IMR-90 (cell line): ENCODE measurements at regions not wholly inside any gene's neighbourhood (a gene's known extent, or its start where the extent isn't known, plus 50 kb on each side); places are given as distances from the start of the nearest gene placed in this dataset.

ENCODE experiments used
- MAZ ChIP-seq: IDR thresholded peaks from 2 replicates; pipeline ENCODE4 v1.6.1; 2012; ENCODE audit warnings: low read depth, mild to moderate bottlenecking, low read length, improper control_type of control experiment, moderate library complexity, borderline replicate concordance
- NFE2L2 ChIP-seq: fragments of 150-350 bp; IDR thresholded peaks from 2 replicates; pipeline ENCODE4 v1.6.1; 2016; ENCODE audit warnings: low read depth, mild to moderate bottlenecking, low read length
- POLR2A ChIP-seq: IDR thresholded peaks from 2 replicates; pipeline ENCODE4 v1.6.1; 2012; ENCODE audit warnings: mild to moderate bottlenecking, low read depth, low read length
- TF ChIP-seq, protein P1 (sequence below): conservative IDR thresholded peaks from 2 replicates; pipeline ENCODE4 v1.5.1; 2012; ENCODE audit warnings: mild to moderate bottlenecking, low read depth, low read length, improper control_type of control experiment

DNA sequence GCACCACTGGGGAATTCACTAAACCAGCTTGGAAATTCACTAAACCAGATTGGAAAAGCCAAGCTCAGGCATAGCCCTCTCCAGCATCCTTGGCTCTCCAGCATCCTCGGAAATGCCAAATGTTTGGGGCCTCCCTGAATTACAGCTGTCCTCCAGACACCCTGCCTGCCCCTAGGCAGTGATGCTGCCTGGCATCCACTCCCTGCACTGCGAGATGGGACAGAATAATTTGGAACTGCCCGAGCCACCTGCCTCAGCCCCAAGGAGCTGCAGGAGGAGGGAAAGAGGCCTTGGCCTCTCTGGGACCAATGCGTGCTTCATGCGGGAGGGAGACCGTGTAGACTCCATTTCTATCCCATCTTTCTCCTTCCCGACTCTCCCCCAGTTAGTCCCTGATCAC is 64.3 kb downstream of the INSIG1 start:
- TF ChIP-seq MAZ (no peak), POLR2A (no peak), NFE2L2 (no peak)
- TF ChIP-seq, protein P1, sequence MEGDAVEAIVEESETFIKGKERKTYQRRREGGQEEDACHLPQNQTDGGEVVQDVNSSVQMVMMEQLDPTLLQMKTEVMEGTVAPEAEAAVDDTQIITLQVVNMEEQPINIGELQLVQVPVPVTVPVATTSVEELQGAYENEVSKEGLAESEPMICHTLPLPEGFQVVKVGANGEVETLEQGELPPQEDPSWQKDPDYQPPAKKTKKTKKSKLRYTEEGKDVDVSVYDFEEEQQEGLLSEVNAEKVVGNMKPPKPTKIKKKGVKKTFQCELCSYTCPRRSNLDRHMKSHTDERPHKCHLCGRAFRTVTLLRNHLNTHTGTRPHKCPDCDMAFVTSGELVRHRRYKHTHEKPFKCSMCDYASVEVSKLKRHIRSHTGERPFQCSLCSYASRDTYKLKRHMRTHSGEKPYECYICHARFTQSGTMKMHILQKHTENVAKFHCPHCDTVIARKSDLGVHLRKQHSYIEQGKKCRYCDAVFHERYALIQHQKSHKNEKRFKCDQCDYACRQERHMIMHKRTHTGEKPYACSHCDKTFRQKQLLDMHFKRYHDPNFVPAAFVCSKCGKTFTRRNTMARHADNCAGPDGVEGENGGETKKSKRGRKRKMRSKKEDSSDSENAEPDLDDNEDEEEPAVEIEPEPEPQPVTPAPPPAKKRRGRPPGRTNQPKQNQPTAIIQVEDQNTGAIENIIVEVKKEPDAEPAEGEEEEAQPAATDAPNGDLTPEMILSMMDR, result no peak
